SK-N-SH (cell line): ENCODE measurements at regions not wholly inside any gene's neighbourhood (a gene's known extent, or its start where the extent isn't known, plus 50 kb on each side); places are given as distances from the start of the nearest gene placed in this dataset.

Experiments
- CTCF ChIA-PET: fragments of 300-600, 350-600 bp; formaldehyde crosslinking; extraction: SDS; loops from one replicate; lab custom pipeline; 2021; lab: Yijun Ruan, JAX
- POLR2A ChIA-PET: fragments of 350-600 bp; sonication (Branson Sonifier 250); formaldehyde crosslinking; extraction: SDS; loops from one replicate; lab custom pipeline; 2020; ENCODE audit warnings: antibody characterized with exemption, inconsistent platforms; lab: Yijun Ruan, JAX
- DNase-seq: peaks from one replicate; pipeline ENCODE4 v3.0.0; 2012
- H2AFZ ChIP-seq: fragments of 200-600 bp; sonication (generic); 2 replicates; pipeline ENCODE4 v1.8.1; 2016; ENCODE audit warnings: antibody characterized with exemption, mild to moderate bottlenecking, low read depth
- H3F3A ChIP-seq: fragments of 200-600 bp; sonication (generic); replicated peaks from 2 replicates; pipeline ENCODE3; 2016; ENCODE audit warnings: antibody characterized with exemption, mild to moderate bottlenecking; ENCODE audit not compliant: insufficient read depth
- H3K27ac ChIP-seq, 2 experiments: fragments of 200-500 bp in 1 of 2; fragments of 200-600 bp in 1 of 2; sonication (Bioruptor generic) in 1 of 2; sonication (generic), shearing (Covaris generic) in 1 of 2; 2 replicates each; pipeline versions ENCODE4 v1.5.1 to v1.6.1; 2014 to 2016; ENCODE audit warnings: low read depth in 2 of 2, inconsistent platforms in 1 of 2, low read length in 1 of 2, mild to moderate bottlenecking in 1 of 2, mixed read lengths in 1 of 2
- H3K27me3 ChIP-seq: fragments of 200-600 bp; sonication (generic), shearing (Covaris generic); 2 replicates; pipeline ENCODE4 v1.6.1; 2016; ENCODE audit warnings: mixed run types; ENCODE audit not compliant: insufficient read depth
- H3K36me3 ChIP-seq, 2 experiments: fragments of 200-500 bp in 1 of 2; fragments of 200-600 bp in 1 of 2; sonication (Bioruptor generic) in 1 of 2; sonication (generic) in 1 of 2; replicated peaks in 1 of 2; 2 replicates each; pipeline versions ENCODE3 to v1.5.1; 2014 to 2016; ENCODE audit warnings: low read length in 1 of 2, mild to moderate bottlenecking in 1 of 2; ENCODE audit not compliant: insufficient read depth in 2 of 2, control insufficient read depth in 1 of 2
- H3K4me1 ChIP-seq, 2 experiments: fragments of 200-500 bp in 1 of 2; fragments of 200-600 bp in 1 of 2; sonication (Bioruptor generic) in 1 of 2; sonication (generic), shearing (Covaris generic) in 1 of 2; 2 replicates each; pipeline versions ENCODE4 v1.5.1 to v1.6.1; 2014 to 2016; ENCODE audit warnings: low read depth in 1 of 2, low read length in 1 of 2, mixed run types in 1 of 2; ENCODE audit not compliant: insufficient read depth in 2 of 2, control insufficient read depth in 1 of 2
- H3K4me2 ChIP-seq: fragments of 200-600 bp; sonication (generic), shearing (Covaris generic); 2 replicates; pipeline ENCODE4 v1.6.1; 2017; ENCODE audit warnings: mixed run types
- H3K4me3 ChIP-seq, 2 experiments: fragments of 200-500 bp in 1 of 2; fragments of 200-600 bp in 1 of 2; sonication (Bioruptor generic) in 1 of 2; sonication (generic), shearing (Covaris generic) in 1 of 2; 2 replicates each; pipeline versions ENCODE4 v1.5.1 to v1.8.1; 2014 to 2016; ENCODE audit warnings: low read depth in 2 of 2, inconsistent platforms in 1 of 2, low read length in 1 of 2, mild to moderate bottlenecking in 1 of 2, mixed read lengths in 1 of 2, moderate library complexity in 1 of 2
- H3K79me2 ChIP-seq: fragments of 200-600 bp; sonication (generic); 2 replicates; pipeline ENCODE4 v1.8.1; 2017; ENCODE audit warnings: mild to moderate bottlenecking; ENCODE audit not compliant: insufficient read depth
- H3K9ac ChIP-seq: fragments of 200-600 bp; sonication (generic); 2 replicates; pipeline ENCODE4 v1.6.1; 2017; ENCODE audit warnings: mixed run types
- H3K9me2 ChIP-seq: fragments of 200-600 bp; sonication (generic); 2 replicates; pipeline ENCODE4 v1.6.1; 2017; ENCODE audit warnings: mixed run types
- H3K9me3 ChIP-seq: fragments of 200-600 bp; sonication (generic); 2 replicates; pipeline ENCODE4 v1.6.1; 2017; ENCODE audit warnings: mixed run types, mild to moderate bottlenecking, moderate library complexity
- H4K20me1 ChIP-seq: fragments of 200-600 bp; sonication (generic); 2 replicates; pipeline ENCODE4 v1.6.1; 2017; ENCODE audit warnings: mild to moderate bottlenecking, mixed run types; ENCODE audit not compliant: insufficient read depth
- EP300 ChIP-seq, 2 experiments: IDR thresholded peaks; 2 replicates each; pipeline versions ENCODE4 v1.4.0 to v1.6.1; 2012; ENCODE audit warnings: borderline replicate concordance in 1 of 2, low read depth in 1 of 2, low read length in 1 of 2
- EZH2phosphoT487 ChIP-seq: fragments of 200-600 bp; sonication (generic); IDR thresholded peaks from 2 replicates; pipeline ENCODE4 v1.6.1; 2017; ENCODE audit warnings: low read depth, mixed run types, mild to moderate bottlenecking, antibody characterized with exemption, moderate library complexity, borderline replicate concordance
- FOSL2 ChIP-seq: IDR thresholded peaks from 2 replicates; pipeline ENCODE4 v1.4.0; 2012; ENCODE audit warnings: low read depth, mild to moderate bottlenecking, moderate library complexity, borderline replicate concordance
- FOXJ3 ChIP-seq: sonication (generic); formaldehyde crosslinking; IDR thresholded peaks from 2 replicates; pipeline ENCODE4 v1.5.1; 2020; ENCODE audit warnings: mild to moderate bottlenecking, missing genetic modification reagents
- FOXM1 ChIP-seq: IDR thresholded peaks from 2 replicates; pipeline ENCODE4 v1.4.0; 2012; ENCODE audit warnings: low read depth, mild to moderate bottlenecking
- JUND ChIP-seq: IDR thresholded peaks from 2 replicates; pipeline ENCODE4 v1.4.0; 2012
- MEF2A ChIP-seq: IDR thresholded peaks from 2 replicates; pipeline ENCODE4 v1.4.0; 2012; ENCODE audit warnings: low read depth, borderline replicate concordance
- MXI1 ChIP-seq: IDR thresholded peaks from 2 replicates; pipeline ENCODE4 v1.6.1; 2012; ENCODE audit warnings: mild to moderate bottlenecking, low read depth, low read length, improper control_type of control experiment
- RXRA ChIP-seq: IDR thresholded peaks from 2 replicates; pipeline ENCODE4 v1.4.0; 2012; ENCODE audit warnings: low read depth, mild to moderate bottlenecking, borderline replicate concordance
- SIN3A ChIP-seq: IDR thresholded peaks from 2 replicates; pipeline ENCODE4 v1.6.1; 2012; ENCODE audit warnings: low read depth, mild to moderate bottlenecking, low read length, moderate library complexity, borderline replicate concordance
- TAF1 ChIP-seq: IDR thresholded peaks from 2 replicates; pipeline ENCODE4 v1.6.1; 2012; ENCODE audit warnings: low read depth, mild to moderate bottlenecking, low read length, moderate library complexity, borderline replicate concordance
- TCF12 ChIP-seq: IDR thresholded peaks from 2 replicates; pipeline ENCODE4 v1.4.0; 2012
- TEAD4 ChIP-seq: IDR thresholded peaks from 2 replicates; pipeline ENCODE4 v1.4.0; 2012; ENCODE audit warnings: mild to moderate bottlenecking, borderline replicate concordance; ENCODE audit not compliant: insufficient read depth
- WGBS: methylation state at CpG from one replicate; pipeline ENCODE4 v1.1.6; 2017; ENCODE audit warnings: low lambda C conversion rate; 5-methylcytosine and 5-hydroxymethylcytosine counted together
- TF ChIP-seq, protein P1 (sequence below): IDR thresholded peaks from 2 replicates; pipeline ENCODE4 v1.4.0; 2012; ENCODE audit warnings: low read depth, borderline replicate concordance
- TF ChIP-seq, protein P2 (sequence below): IDR thresholded peaks from 2 replicates; pipeline ENCODE4 v1.4.0; 2012; ENCODE audit warnings: low read depth
- TF ChIP-seq, protein P3 (sequence below): fragments of 150-350 bp; IDR thresholded peaks from 2 replicates; pipeline ENCODE4 v1.6.1; 2017; ENCODE audit warnings: antibody characterized with exemption, low read length, low read depth, borderline replicate concordance
- TF ChIP-seq, protein P4 (sequence below): fragments of 200-600 bp; sonication (generic); IDR thresholded peaks from 2 replicates; pipeline ENCODE4 v1.6.1; 2017; ENCODE audit warnings: antibody characterized with exemption, mild to moderate bottlenecking, moderate library complexity

DNA sequence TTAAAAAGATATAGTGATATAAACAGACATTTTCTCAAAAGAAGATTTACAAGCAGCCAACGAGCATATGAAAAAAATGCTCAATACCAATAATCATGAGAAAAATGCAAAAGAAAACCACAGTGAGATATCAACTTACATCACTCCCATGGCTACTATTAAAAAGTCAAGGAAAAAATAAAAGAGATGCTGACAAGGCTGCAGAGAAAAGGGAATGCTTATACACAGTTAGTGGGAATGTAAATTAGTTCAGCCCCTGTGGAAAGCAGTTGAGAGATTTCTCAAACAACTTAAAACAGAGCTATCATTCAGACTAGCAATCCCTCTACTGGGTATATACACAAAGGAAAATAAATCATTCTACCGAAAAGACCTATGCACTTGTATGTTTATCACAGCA is 97.1 kb upstream of the CARD18 start:
- no peak for DNase-seq
- no peak overlapping the region for H3K9ac ChIP-seq
- POLR2A ChIA-PET = no interaction called here
- no peak overlapping the region for H3K4me2 ChIP-seq
- no peak overlapping the region for H3K4me3 ChIP-seq
- no peaks in the 10 kb centered on the region for H3K27me3 ChIP-seq
- H3K36me3 ChIP-seq = no peaks in the 10 kb centered on the region
- H3K9me2 ChIP-seq = no peaks in the 10 kb centered on the region
- no peaks in the 10 kb centered on the region for H3K4me1 ChIP-seq
- CTCF ChIA-PET = no interaction called here
- TF ChIP-seq FOSL2 (no peak), TCF12 (peak; percentile 19; the same call in 1 of the 2 replicates), TEAD4 (no peak), TAF1 (no peak)
- no peaks in the 10 kb centered on the region for H3F3A ChIP-seq
- H3K27ac ChIP-seq = peak overlapping the region in 1 of 2 experiments; percentile 47; a peak in 1 of 4 replicates
- no peak overlapping the region; the same call in 1 of the 2 replicates for H2AFZ ChIP-seq
- 68% methylated on average over 2 of the region's 2 CpGs for WGBS
- H3K79me2 ChIP-seq = no peaks in the 10 kb centered on the region
- H3K9me3 ChIP-seq = no peaks in the 10 kb centered on the region
- no peaks in the 10 kb centered on the region for H4K20me1 ChIP-seq

DNA sequence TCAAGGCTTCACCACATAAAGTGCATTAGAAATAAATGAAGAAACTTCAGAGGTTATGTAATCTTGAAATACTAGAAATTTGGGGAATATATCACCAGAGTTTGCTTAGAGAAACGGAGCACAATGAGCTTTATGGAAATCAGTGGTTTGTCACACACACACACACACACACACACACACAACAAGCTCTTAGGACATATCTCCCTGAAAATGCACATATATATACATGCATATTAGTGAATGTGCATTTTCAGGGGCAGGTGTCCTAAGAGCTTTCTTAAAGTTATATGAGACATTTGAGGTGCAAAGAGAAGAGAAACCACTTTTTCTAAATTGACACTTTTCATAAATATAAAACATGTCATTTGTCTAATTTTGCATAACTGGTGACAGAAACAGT is 93.7 kb upstream of the CARD18 start:
- Histone ChIP-seq H3F3A (no peaks in the 10 kb centered on the region), H3K27me3 (no peaks in the 10 kb centered on the region), H2AFZ (no peak overlapping the region)
- POLR2A ChIA-PET = no interaction called here
- TF ChIP-seq EP300 (IDR thresholded peaks at IDR 0.05; ENCODE audit: borderline replicate concordance in 1 of 2, low read depth in 1 of 2, low read length in 1 of 2) (no peak), MEF2A (no peak), EZH2phosphoT487 (no peak), MXI1 (no peak)
- TF ChIP-seq, all 33 proteins: peak for 0
- H3K4me3 ChIP-seq = no peak overlapping the region
- H3K4me2 ChIP-seq = no peak overlapping the region
- CTCF ChIA-PET = interaction anchor here (1.1 kb wide), 1 partner anchor 78 kb away, joined by 3 read pairs; no protein-coding TSS in a partner anchor
- H3K9me2 ChIP-seq = no peaks in the 10 kb centered on the region
- WGBS = 65% methylated on average over 1 of the region's 1 CpG
- no peak overlapping the region for H3K9ac ChIP-seq
- no peaks in the 10 kb centered on the region for H3K36me3 ChIP-seq
- no peaks in the 10 kb centered on the region for H4K20me1 ChIP-seq
- no peak overlapping the region for H3K27ac ChIP-seq
- no peak for DNase-seq
- no peaks in the 10 kb centered on the region for H3K79me2 ChIP-seq
- H3K4me1 ChIP-seq = no peaks in the 10 kb centered on the region
- no peaks in the 10 kb centered on the region for H3K9me3 ChIP-seq

DNA sequence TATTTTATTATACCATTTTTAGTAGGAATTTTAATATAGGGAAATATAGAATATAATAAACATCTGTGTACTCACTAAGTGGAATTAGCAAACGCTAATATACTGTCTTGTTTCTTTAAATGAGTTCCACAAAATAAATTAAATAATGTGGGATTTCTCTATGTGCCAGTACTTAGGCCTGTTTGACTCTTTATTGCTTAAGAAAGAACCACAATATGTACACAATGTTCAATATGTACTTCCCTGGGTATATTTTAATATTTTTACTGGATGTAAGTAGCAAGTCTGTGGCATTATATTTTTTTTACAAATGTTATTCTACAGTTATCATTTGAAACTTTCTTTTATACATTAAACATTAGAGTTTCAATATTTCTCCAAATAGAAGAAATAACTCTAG is 92.5 kb upstream of the CARD18 start:
- no peak overlapping the region for H3K27ac ChIP-seq
- no peak for DNase-seq
- H3K9me3 ChIP-seq = no peaks in the 10 kb centered on the region
- 61% methylated on average over 1 of the region's 1 CpG for WGBS
- H3K9ac ChIP-seq = no peak overlapping the region
- H3K36me3 ChIP-seq = no peaks in the 10 kb centered on the region
- H3K4me1 ChIP-seq = no peaks in the 10 kb centered on the region
- no peaks in the 10 kb centered on the region for H3K9me2 ChIP-seq
- no peak overlapping the region for H3K4me3 ChIP-seq
- CTCF ChIA-PET = no interaction called here
- POLR2A ChIA-PET = no interaction called here
- H2AFZ ChIP-seq = no peak overlapping the region
- no peaks in the 10 kb centered on the region for H3F3A ChIP-seq
- no peaks in the 10 kb centered on the region for H4K20me1 ChIP-seq
- no peak overlapping the region for H3K4me2 ChIP-seq
- H3K79me2 ChIP-seq = no peaks in the 10 kb centered on the region
- no peaks in the 10 kb centered on the region for H3K27me3 ChIP-seq
- TF ChIP-seq, protein P1, sequence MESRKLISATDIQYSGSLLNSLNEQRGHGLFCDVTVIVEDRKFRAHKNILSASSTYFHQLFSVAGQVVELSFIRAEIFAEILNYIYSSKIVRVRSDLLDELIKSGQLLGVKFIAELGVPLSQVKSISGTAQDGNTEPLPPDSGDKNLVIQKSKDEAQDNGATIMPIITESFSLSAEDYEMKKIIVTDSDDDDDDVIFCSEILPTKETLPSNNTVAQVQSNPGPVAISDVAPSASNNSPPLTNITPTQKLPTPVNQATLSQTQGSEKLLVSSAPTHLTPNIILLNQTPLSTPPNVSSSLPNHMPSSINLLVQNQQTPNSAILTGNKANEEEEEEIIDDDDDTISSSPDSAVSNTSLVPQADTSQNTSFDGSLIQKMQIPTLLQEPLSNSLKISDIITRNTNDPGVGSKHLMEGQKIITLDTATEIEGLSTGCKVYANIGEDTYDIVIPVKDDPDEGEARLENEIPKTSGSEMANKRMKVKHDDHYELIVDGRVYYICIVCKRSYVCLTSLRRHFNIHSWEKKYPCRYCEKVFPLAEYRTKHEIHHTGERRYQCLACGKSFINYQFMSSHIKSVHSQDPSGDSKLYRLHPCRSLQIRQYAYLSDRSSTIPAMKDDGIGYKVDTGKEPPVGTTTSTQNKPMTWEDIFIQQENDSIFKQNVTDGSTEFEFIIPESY = no peak
- TF ChIP-seq FOXM1 = no peak
- no peak for TF ChIP-seq FOXJ3 (CRISPR knock-in tag)
- TF ChIP-seq, protein P2, sequence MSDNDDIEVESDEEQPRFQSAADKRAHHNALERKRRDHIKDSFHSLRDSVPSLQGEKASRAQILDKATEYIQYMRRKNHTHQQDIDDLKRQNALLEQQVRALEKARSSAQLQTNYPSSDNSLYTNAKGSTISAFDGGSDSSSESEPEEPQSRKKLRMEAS = no peak
- no peak for TF ChIP-seq SIN3A
- TF ChIP-seq RXRA = no peak
- TF ChIP-seq TCF12 = no peak
- TF ChIP-seq, protein P3, sequence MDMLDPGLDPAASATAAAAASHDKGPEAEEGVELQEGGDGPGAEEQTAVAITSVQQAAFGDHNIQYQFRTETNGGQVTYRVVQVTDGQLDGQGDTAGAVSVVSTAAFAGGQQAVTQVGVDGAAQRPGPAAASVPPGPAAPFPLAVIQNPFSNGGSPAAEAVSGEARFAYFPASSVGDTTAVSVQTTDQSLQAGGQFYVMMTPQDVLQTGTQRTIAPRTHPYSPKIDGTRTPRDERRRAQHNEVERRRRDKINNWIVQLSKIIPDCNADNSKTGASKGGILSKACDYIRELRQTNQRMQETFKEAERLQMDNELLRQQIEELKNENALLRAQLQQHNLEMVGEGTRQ = no peak
- TF ChIP-seq MEF2A = no peak
- no peak for TF ChIP-seq JUND
- TF ChIP-seq, protein P4, sequence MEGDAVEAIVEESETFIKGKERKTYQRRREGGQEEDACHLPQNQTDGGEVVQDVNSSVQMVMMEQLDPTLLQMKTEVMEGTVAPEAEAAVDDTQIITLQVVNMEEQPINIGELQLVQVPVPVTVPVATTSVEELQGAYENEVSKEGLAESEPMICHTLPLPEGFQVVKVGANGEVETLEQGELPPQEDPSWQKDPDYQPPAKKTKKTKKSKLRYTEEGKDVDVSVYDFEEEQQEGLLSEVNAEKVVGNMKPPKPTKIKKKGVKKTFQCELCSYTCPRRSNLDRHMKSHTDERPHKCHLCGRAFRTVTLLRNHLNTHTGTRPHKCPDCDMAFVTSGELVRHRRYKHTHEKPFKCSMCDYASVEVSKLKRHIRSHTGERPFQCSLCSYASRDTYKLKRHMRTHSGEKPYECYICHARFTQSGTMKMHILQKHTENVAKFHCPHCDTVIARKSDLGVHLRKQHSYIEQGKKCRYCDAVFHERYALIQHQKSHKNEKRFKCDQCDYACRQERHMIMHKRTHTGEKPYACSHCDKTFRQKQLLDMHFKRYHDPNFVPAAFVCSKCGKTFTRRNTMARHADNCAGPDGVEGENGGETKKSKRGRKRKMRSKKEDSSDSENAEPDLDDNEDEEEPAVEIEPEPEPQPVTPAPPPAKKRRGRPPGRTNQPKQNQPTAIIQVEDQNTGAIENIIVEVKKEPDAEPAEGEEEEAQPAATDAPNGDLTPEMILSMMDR = no peak
- TF ChIP-seq TEAD4 = no peak
